ENCODE measurements at regions not wholly inside any gene's neighbourhood (a gene's known extent, or its start where the extent isn't known, plus 50 kb on each side); places are given as distances from the start of the nearest gene placed in this dataset.
"Not testable (repeated sequence)": the region's sequence is repeated elsewhere in the genome, so short reads cannot be mapped to it uniquely, and the experiment has no call there.

DNA sequence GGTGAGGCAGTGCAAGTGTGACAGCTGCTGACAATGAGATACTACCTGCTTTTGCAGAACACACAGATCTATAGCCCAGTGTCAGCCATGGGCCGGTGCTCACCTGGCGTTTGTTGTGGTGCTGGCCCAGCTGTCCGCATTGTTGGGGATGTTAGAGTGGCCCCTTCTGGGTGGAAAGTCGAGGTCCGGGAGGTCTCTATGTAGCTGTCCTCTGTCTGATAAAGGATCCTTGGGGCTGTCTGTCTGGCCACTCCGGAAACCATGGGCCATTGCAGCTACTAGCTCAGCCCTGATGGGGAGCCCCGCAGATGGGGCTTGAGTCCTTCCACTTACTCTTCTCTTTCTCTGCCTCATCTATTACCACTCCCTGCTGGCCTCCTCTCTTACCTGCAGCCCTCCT lies 181.5 kb upstream of the TSHZ3 start:
- 84 to 94% methylated on average over 7 of the region's 7 CpGs for WGBS, 2 donors
- Histone ChIP-seq H3K27ac (ENCODE audit: low read depth in 2 of 2, low read length in 1 of 2) (no peak overlapping the region), H3K36me3 (ENCODE audit: control insufficient read depth in 2 of 2, insufficient read depth in 2 of 2, low read length in 1 of 2) (no peaks in the 10 kb centered on the region), H3K9me3 (ENCODE audit: control insufficient read depth in 2 of 2, insufficient read depth in 1 of 2, low read depth in 1 of 2, low read length in 1 of 2) (peaks cover 2 to 11% of the 10 kb centered on the region in 2 donors), H3K27me3 (ENCODE audit: control insufficient read depth in 1 of 2, insufficient read depth in 2 of 2, low read length in 2 of 2) (no peaks in the 10 kb centered on the region), H3K4me1 (ENCODE audit: control insufficient read depth in 2 of 2, insufficient read depth in 2 of 2, low read length in 1 of 2) (no peaks in the 10 kb centered on the region), H3K4me3 (ENCODE audit: low read depth in 1 of 2, low read length in 2 of 2) (no peak overlapping the region)

DNA sequence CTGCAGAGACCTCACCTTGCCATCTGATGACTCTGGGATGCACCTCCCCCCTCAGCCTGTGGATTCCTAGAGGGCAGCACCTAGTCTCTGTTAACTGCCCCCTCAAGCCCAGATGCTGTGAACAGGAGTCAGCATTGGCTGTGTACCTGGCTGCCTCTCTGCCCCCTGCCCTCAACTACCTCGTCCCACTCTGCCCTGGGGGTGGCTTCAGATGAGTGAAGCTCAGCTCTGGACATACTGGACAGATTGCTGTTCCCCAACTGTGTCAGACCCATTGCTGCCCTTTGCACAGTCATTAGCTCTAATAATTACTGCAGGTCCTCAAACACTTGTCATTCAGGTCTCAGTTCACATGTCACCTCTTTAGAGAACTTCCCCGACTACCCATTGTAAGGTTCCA lies 182.1 kb upstream of the TSHZ3 start:
- Histone ChIP-seq H3K9me3 (ENCODE audit: control insufficient read depth in 2 of 2, insufficient read depth in 1 of 2, low read depth in 1 of 2, low read length in 1 of 2) (peaks cover 2 to 12% of the 10 kb centered on the region in 2 donors), H3K36me3 (ENCODE audit: control insufficient read depth in 2 of 2, insufficient read depth in 2 of 2, low read length in 1 of 2) (no peaks in the 10 kb centered on the region), H3K4me1 (ENCODE audit: control insufficient read depth in 2 of 2, insufficient read depth in 2 of 2, low read length in 1 of 2) (no peaks in the 10 kb centered on the region), H3K27ac (ENCODE audit: low read depth in 2 of 2, low read length in 1 of 2) (no peak overlapping the region), H3K4me3 (ENCODE audit: low read depth in 1 of 2, low read length in 2 of 2) (no peak overlapping the region), H3K27me3 (ENCODE audit: control insufficient read depth in 1 of 2, insufficient read depth in 2 of 2, low read length in 2 of 2) (no peaks in the 10 kb centered on the region)
- 45 to 46% methylated on average over 2 of the region's 2 CpGs for whole genome bisulfite sequencing, 2 donors

- H3K36me3 ChIP-seq (ENCODE audit: control insufficient read depth in 2 of 2, insufficient read depth in 2 of 2, low read length in 1 of 2), result no peaks in the 10 kb centered on the region
- H3K27ac ChIP-seq (ENCODE audit: low read depth in 2 of 2, low read length in 1 of 2), result no peak overlapping the region
- H3K27me3 ChIP-seq (ENCODE audit: control insufficient read depth in 1 of 2, insufficient read depth in 2 of 2, low read length in 2 of 2), result no peaks in the 10 kb centered on the region
- H3K9me3 ChIP-seq (ENCODE audit: control insufficient read depth in 2 of 2, insufficient read depth in 1 of 2, low read depth in 1 of 2, low read length in 1 of 2), result peaks cover 2 to 7% of the 10 kb centered on the region in 2 donors
- H3K4me1 ChIP-seq (ENCODE audit: control insufficient read depth in 2 of 2, insufficient read depth in 2 of 2, low read length in 1 of 2), result no peaks in the 10 kb centered on the region
- WGBS, 2 donors, result 87% methylated on average over 8 of the region's 8 CpGs
- H3K4me3 ChIP-seq (ENCODE audit: low read depth in 1 of 2, low read length in 2 of 2), result no peak overlapping the region
These were observed 182.8 kb upstream of the TSHZ3 start for GRCh38 chr19:31532034-31532433.

DNA sequence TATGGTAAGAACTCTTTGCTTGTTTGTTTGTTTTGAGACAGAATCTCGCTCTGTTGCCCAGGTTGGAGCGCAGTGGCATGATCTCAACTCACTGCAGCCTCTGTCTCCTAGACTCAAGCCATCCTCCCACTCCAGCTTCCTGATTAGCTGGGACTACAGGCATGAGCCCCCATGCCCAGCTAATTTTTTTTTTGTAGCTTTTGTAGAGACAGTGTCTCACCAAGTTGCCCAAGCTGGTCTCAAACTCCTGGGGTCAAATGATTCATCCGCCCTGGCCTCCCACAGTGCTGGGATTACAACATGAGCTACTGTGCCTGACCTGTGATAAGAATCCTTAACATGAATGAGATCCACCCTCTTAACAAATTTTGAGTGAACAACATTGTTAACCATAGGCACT lies 183.9 kb upstream of the TSHZ3 start:
- H3K9me3 ChIP-seq (ENCODE audit: control insufficient read depth in 2 of 2, insufficient read depth in 1 of 2, low read depth in 1 of 2, low read length in 1 of 2), result peaks cover 0 to 7% of the 10 kb centered on the region in 2 donors
- H3K4me1 ChIP-seq (ENCODE audit: control insufficient read depth in 2 of 2, insufficient read depth in 2 of 2, low read length in 1 of 2), result no peaks in the 10 kb centered on the region
- H3K27me3 ChIP-seq (ENCODE audit: control insufficient read depth in 1 of 2, insufficient read depth in 2 of 2, low read length in 2 of 2), result no peaks in the 10 kb centered on the region
- H3K36me3 ChIP-seq (ENCODE audit: control insufficient read depth in 2 of 2, insufficient read depth in 2 of 2, low read length in 1 of 2), result no peaks in the 10 kb centered on the region
- H3K4me3 ChIP-seq (ENCODE audit: low read depth in 1 of 2, low read length in 2 of 2), result no peak overlapping the region
- whole genome bisulfite sequencing, 2 donors, result 89 to 95% methylated on average over 3 of the region's 3 CpGs
- H3K27ac ChIP-seq (ENCODE audit: low read depth in 2 of 2, low read length in 1 of 2), result no peak overlapping the region

DNA sequence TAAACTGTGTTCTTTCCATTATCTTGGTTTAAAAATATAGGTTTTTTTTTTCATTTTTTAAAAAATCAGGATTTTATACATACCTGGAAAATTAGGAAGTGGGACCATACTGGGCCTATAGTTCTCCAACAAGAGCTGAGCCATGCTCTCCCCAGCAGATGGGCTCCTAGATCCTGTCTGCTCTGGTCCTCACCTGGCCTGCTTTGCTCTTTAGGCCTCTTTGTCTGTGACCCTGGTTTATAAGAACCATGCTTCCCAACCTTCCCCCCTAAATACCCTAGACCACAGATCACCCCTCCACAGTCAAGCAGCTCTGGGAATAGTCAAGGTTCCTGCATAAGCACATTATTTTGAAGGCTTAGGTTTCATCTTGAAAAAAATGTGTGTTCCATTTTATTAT lies 185.0 kb upstream of the TSHZ3 start:
- Histone ChIP-seq H3K9me3 (ENCODE audit: control insufficient read depth in 2 of 2, insufficient read depth in 1 of 2, low read depth in 1 of 2, low read length in 1 of 2) (peaks cover 0 to 4% of the 10 kb centered on the region in 2 donors), H3K4me3 (ENCODE audit: low read depth in 1 of 2, low read length in 2 of 2) (no peak overlapping the region), H3K36me3 (ENCODE audit: control insufficient read depth in 2 of 2, insufficient read depth in 2 of 2, low read length in 1 of 2) (no peaks in the 10 kb centered on the region), H3K4me1 (ENCODE audit: control insufficient read depth in 2 of 2, insufficient read depth in 2 of 2, low read length in 1 of 2) (no peaks in the 10 kb centered on the region), H3K27me3 (ENCODE audit: control insufficient read depth in 1 of 2, insufficient read depth in 2 of 2, low read length in 2 of 2) (no peaks in the 10 kb centered on the region), H3K27ac (ENCODE audit: low read depth in 2 of 2, low read length in 1 of 2) (no peak overlapping the region)

- H3K27me3 ChIP-seq (ENCODE audit: control insufficient read depth in 1 of 2, insufficient read depth in 2 of 2, low read length in 2 of 2), result no peaks in the 10 kb centered on the region
- no peak overlapping the region for H3K27ac ChIP-seq (ENCODE audit: low read depth in 2 of 2, low read length in 1 of 2)
- H3K4me1 ChIP-seq (ENCODE audit: control insufficient read depth in 2 of 2, insufficient read depth in 2 of 2, low read length in 1 of 2), result no peaks in the 10 kb centered on the region
- 82 to 90% methylated on average over 17 of the region's 17 CpGs for WGBS, 2 donors
- H3K9me3 ChIP-seq (ENCODE audit: control insufficient read depth in 2 of 2, insufficient read depth in 1 of 2, low read depth in 1 of 2, low read length in 1 of 2), result peaks cover 0 to 6% of the 10 kb centered on the region in 2 donors
- no peak overlapping the region for H3K4me3 ChIP-seq (ENCODE audit: low read depth in 1 of 2, low read length in 2 of 2)
- H3K36me3 ChIP-seq (ENCODE audit: control insufficient read depth in 2 of 2, insufficient read depth in 2 of 2, low read length in 1 of 2), result no peaks in the 10 kb centered on the region
These were observed 185.8 kb upstream of the TSHZ3 start for GRCh38 chr19:31534786-31535657.

DNA sequence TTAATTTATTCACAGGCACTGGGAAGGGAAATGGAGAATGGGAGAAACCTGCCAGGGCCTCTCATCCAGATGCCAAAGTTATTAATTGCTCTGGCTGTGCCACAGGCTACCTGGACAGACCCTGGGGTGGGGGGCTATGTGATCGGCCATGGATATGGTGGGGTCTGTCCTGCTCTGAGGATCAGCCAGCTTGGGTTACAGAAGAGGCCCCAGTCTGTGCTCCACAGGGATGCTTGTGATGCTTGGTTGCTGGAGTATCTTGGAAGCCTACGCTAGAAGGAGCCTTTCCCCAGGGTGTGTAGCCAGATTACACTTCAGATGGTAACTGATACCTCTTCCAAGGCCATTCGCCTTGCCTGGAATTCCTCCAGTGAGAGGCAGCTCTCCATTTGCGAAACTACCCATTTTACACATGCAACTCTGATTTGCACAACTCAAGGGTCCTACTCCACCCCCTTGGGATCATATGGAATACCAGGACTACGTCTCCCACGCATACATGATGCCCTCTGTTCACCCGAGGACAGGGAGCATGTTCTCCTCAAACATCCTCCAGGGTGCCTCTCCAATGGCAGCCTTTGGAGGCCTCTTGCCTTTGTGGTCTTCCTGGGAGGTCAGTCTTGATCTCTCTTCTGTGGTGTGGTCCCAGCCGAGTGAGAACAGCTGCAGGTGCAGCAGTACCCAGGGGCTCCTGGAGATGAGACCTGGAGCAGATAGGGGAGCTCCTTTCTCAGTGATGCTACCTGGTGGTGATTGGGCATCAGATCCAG lies 186.6 kb upstream of the TSHZ3 start:
- H3K27me3 ChIP-seq (ENCODE audit: control insufficient read depth in 1 of 2, insufficient read depth in 2 of 2, low read length in 2 of 2), result no peaks in the 10 kb centered on the region
- no peaks in the 10 kb centered on the region for H3K4me1 ChIP-seq (ENCODE audit: control insufficient read depth in 2 of 2, insufficient read depth in 2 of 2, low read length in 1 of 2)
- H3K27ac ChIP-seq (ENCODE audit: low read depth in 2 of 2, low read length in 1 of 2), result no peak overlapping the region
- H3K36me3 ChIP-seq (ENCODE audit: control insufficient read depth in 2 of 2, insufficient read depth in 2 of 2, low read length in 1 of 2), result no peaks in the 10 kb centered on the region
- H3K4me3 ChIP-seq (ENCODE audit: low read depth in 1 of 2, low read length in 2 of 2), result no peak overlapping the region
- 74 to 83% methylated on average over 8 of the region's 8 CpGs for WGBS, 2 donors
- H3K9me3 ChIP-seq (ENCODE audit: control insufficient read depth in 2 of 2, insufficient read depth in 1 of 2, low read depth in 1 of 2, low read length in 1 of 2), result peaks cover 0 to 3% of the 10 kb centered on the region in 2 donors

GRCh38 chr19:31537136-31537535 lies 187.9 kb upstream of the TSHZ3 start:
- no peaks in the 10 kb centered on the region for H3K4me1 ChIP-seq (ENCODE audit: control insufficient read depth in 2 of 2, insufficient read depth in 2 of 2, low read length in 1 of 2)
- peaks cover 0 to 3% of the 10 kb centered on the region in 2 donors for H3K9me3 ChIP-seq (ENCODE audit: control insufficient read depth in 2 of 2, insufficient read depth in 1 of 2, low read depth in 1 of 2, low read length in 1 of 2)
- H3K27me3 ChIP-seq (ENCODE audit: control insufficient read depth in 1 of 2, insufficient read depth in 2 of 2, low read length in 2 of 2), result no peaks in the 10 kb centered on the region
- 83 to 85% methylated on average over 3 of the region's 3 CpGs for WGBS, 2 donors
- H3K27ac ChIP-seq (ENCODE audit: low read depth in 2 of 2, low read length in 1 of 2), result no peak overlapping the region
- no peaks in the 10 kb centered on the region for H3K36me3 ChIP-seq (ENCODE audit: control insufficient read depth in 2 of 2, insufficient read depth in 2 of 2, low read length in 1 of 2)
- H3K4me3 ChIP-seq (ENCODE audit: low read depth in 1 of 2, low read length in 2 of 2), result no peak overlapping the region

GRCh38 chr19:31537902-31538301 lies 188.7 kb upstream of the TSHZ3 start:
- not testable (repeated sequence) for H3K27ac ChIP-seq (ENCODE audit: low read depth in 2 of 2, low read length in 1 of 2); H3K9me3 ChIP-seq (ENCODE audit: control insufficient read depth in 2 of 2, insufficient read depth in 1 of 2, low read depth in 1 of 2, low read length in 1 of 2); H3K4me3 ChIP-seq (ENCODE audit: low read depth in 1 of 2, low read length in 2 of 2); H3K36me3 ChIP-seq (ENCODE audit: control insufficient read depth in 2 of 2, insufficient read depth in 2 of 2, low read length in 1 of 2); H3K4me1 ChIP-seq (ENCODE audit: control insufficient read depth in 2 of 2, insufficient read depth in 2 of 2, low read length in 1 of 2); H3K27me3 ChIP-seq (ENCODE audit: control insufficient read depth in 1 of 2, insufficient read depth in 2 of 2, low read length in 2 of 2)
- WGBS, 2 donors, result 74 to 76% methylated on average over 5 of the region's 5 CpGs
